OCI-LY3 (cell line): ENCODE measurements at regions not wholly inside any gene's neighbourhood (a gene's known extent, or its start where the extent isn't known, plus 50 kb on each side); places are given as distances from the start of the nearest gene placed in this dataset.

Experiments used
- H2AFZ ChIP-seq: fragments of 200-600, 300-600 bp; shearing (Covaris generic); 2 replicates; pipeline ENCODE4 v1.6.0; 2014; ENCODE audit warnings: antibody characterized with exemption, low read depth, low read length
- H3K27ac ChIP-seq: fragments of 200-600, 300-600 bp; sonication (generic); 2 replicates; pipeline ENCODE4 v1.5.1; 2014; ENCODE audit warnings: mild to moderate bottlenecking, low read length, moderate library complexity, mixed read lengths
- H3K27me3 ChIP-seq: fragments of 200-600, 300-600 bp; sonication (generic); 2 replicates; pipeline ENCODE4 v1.6.1; 2014; ENCODE audit warnings: low read depth, low read length, mixed read lengths
- H3K36me3 ChIP-seq: fragments of 200-600, 300-600 bp; sonication (generic); replicated peaks from 2 replicates; pipeline ENCODE3; 2014; ENCODE audit warnings: low read depth, low read length, mixed read lengths
- H3K4me1 ChIP-seq: fragments of 300-600, 200-600 bp; sonication (generic); 2 replicates; pipeline ENCODE4 v1.6.1; 2014; ENCODE audit warnings: low read length, mixed read lengths
- H3K4me2 ChIP-seq: fragments of 200-600, 300-600 bp; sonication (generic); 2 replicates; pipeline ENCODE4 v1.6.1; 2014; ENCODE audit warnings: low read length, mixed read lengths
- H3K4me3 ChIP-seq: fragments of 300-600, 200-600 bp; sonication (generic); 2 replicates; pipeline ENCODE4 v1.5.1; 2014; ENCODE audit warnings: antibody characterized with exemption, mild to moderate bottlenecking, low read length, moderate library complexity
- H3K79me2 ChIP-seq: fragments of 300-600, 200-600 bp; shearing (Covaris generic); 2 replicates; pipeline ENCODE4 v1.6.1; 2014; ENCODE audit warnings: mild to moderate bottlenecking, low read length, mixed read lengths
- H3K9ac ChIP-seq: fragments of 300-600, 200-600 bp; shearing (Covaris generic); 2 replicates; pipeline ENCODE4 v1.6.0; 2014; ENCODE audit warnings: mild to moderate bottlenecking, low read length, moderate library complexity
- H3K9me3 ChIP-seq: fragments of 200-600, 300-600 bp; shearing (Covaris generic); 2 replicates; pipeline ENCODE4 v1.6.1; 2014; ENCODE audit warnings: low read length, mixed read lengths; ENCODE audit not compliant: insufficient read depth
- H4K20me1 ChIP-seq: fragments of 200-600, 300-600 bp; sonication (generic); 2 replicates; pipeline ENCODE4 v1.6.1; 2016; ENCODE audit warnings: low read length, mixed read lengths; ENCODE audit not compliant: insufficient read depth
- EZH2phosphoT487 ChIP-seq: fragments of 200-600 bp; shearing (Covaris generic); IDR thresholded peaks from 2 replicates; pipeline ENCODE4 v1.6.1; 2018; ENCODE audit warnings: antibody characterized with exemption, mixed run types, low read depth
- TF ChIP-seq, protein P1 (sequence below): fragments of 200-600, 300-600 bp; sonication (generic); IDR thresholded peaks from 2 replicates; pipeline ENCODE4 v1.5.1; 2014; ENCODE audit warnings: antibody characterized with exemption, low read length, low read depth

DNA sequence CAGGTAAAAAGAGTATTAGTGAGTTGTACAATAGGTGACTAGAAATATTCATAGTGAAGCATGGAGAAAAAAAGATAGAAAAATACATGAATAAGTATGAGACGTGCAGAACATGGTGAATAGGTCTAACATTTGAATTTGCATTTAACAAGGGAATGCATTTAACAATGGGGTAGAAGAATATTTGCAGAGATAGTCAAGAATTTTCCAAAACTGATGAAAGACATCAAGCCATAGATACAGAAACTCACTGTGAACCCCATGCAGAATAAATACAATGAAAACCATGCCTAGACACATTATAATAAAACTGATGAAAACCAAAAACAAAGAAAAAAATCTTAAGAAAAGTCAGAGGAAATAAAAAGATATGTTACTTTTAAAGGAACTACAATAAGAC, 184.8 kb downstream of the KTN1 start:
- Histone ChIP-seq H3K27ac (no peak overlapping the region), H3K4me2 (no peak overlapping the region), H3K27me3 (peaks cover 13% of the 10 kb centered on the region), H3K9ac (no peak overlapping the region), H3K9me3 (no peaks in the 10 kb centered on the region), H2AFZ (no peak overlapping the region), H3K36me3 (no peaks in the 10 kb centered on the region), H3K4me3 (no peak overlapping the region), H4K20me1 (no peaks in the 10 kb centered on the region), H3K4me1 (peaks cover 8% of the 10 kb centered on the region), H3K79me2 (no peaks in the 10 kb centered on the region)
- TF ChIP-seq EZH2phosphoT487, result no peak
- TF ChIP-seq, protein P1, sequence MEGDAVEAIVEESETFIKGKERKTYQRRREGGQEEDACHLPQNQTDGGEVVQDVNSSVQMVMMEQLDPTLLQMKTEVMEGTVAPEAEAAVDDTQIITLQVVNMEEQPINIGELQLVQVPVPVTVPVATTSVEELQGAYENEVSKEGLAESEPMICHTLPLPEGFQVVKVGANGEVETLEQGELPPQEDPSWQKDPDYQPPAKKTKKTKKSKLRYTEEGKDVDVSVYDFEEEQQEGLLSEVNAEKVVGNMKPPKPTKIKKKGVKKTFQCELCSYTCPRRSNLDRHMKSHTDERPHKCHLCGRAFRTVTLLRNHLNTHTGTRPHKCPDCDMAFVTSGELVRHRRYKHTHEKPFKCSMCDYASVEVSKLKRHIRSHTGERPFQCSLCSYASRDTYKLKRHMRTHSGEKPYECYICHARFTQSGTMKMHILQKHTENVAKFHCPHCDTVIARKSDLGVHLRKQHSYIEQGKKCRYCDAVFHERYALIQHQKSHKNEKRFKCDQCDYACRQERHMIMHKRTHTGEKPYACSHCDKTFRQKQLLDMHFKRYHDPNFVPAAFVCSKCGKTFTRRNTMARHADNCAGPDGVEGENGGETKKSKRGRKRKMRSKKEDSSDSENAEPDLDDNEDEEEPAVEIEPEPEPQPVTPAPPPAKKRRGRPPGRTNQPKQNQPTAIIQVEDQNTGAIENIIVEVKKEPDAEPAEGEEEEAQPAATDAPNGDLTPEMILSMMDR, result no peak

DNA sequence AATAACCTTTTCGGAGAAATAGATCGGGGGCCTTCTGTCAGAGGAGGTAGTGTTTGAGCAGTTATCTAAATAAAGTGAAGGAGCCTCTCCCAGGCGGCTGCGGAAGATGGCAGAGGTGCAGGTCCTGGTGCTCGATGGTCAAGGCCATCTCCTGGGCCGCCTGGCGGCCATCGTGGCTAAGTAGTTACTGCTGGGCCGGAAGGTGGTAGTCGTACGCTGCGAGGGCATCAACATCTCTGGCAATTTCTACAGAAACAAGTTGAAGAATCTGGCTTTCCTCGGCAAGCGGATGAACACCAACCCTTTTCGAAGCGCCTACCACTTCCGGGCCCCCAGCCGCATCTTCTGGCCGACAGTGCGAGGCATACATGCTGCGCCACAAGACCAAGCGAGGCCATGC, 186.1 kb downstream of the KTN1 start:
- Histone ChIP-seq H3K4me3 (no peak overlapping the region), H2AFZ (no peak overlapping the region), H3K79me2 (no peaks in the 10 kb centered on the region), H3K9me3 (no peaks in the 10 kb centered on the region), H3K4me1 (peaks cover 8% of the 10 kb centered on the region), H3K9ac (no peak overlapping the region), H4K20me1 (no peaks in the 10 kb centered on the region), H3K4me2 (no peak overlapping the region), H3K36me3 (no peaks in the 10 kb centered on the region), H3K27me3 (peaks cover 18% of the 10 kb centered on the region), H3K27ac (no peak overlapping the region)
- no peak for TF ChIP-seq EZH2phosphoT487
- TF ChIP-seq, protein P1, result no peak

DNA sequence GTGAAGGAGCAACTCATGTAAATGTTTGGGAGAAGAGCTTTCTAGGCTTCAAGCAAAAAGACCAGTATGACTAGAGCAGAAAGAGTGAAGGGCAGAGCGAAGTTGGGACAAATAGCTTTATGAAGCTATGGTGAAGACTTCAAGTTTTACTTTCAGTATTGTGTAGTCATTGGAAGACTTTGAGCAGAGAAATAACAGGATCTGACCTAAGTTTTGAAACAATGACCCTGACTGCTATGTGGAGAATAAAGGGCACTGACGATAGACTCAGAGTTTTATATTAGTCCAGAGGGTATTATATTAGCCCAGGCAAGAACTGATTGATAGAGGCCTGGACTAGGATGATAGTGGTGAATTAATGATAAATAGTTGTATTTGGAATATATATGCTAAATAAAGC, 187.3 kb downstream of the KTN1 start:
- H3K4me3 ChIP-seq, result no peak overlapping the region
- no peak for TF ChIP-seq EZH2phosphoT487
- TF ChIP-seq, protein P1, result no peak
- H3K4me1 ChIP-seq, result peaks cover 8% of the 10 kb centered on the region
- no peaks in the 10 kb centered on the region for H4K20me1 ChIP-seq
- no peak overlapping the region for H3K9ac ChIP-seq
- H3K36me3 ChIP-seq, result no peaks in the 10 kb centered on the region
- no peak overlapping the region for H3K4me2 ChIP-seq
- no peak overlapping the region for H2AFZ ChIP-seq
- H3K27me3 ChIP-seq, result peaks cover 29% of the 10 kb centered on the region
- H3K27ac ChIP-seq, result no peak overlapping the region
- no peaks in the 10 kb centered on the region for H3K9me3 ChIP-seq
- H3K79me2 ChIP-seq, result no peaks in the 10 kb centered on the region

DNA sequence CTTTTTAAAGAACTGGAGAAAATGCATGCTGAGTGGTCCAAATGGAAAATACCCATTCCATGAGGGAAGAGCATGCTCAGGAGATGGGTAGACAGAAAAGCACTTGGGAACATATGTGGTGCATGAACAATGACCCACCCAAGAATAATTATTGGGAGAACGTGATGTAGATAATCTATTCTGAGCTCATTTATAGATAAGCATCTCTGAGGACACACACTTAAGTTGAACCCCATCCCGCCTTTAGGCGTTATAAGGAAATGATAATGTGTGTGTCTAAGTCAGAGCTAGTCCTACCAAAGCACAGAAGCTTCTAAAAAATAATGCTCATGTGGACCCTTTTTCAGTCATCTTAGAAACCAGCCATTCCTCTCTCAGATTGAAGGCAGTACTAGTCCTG, 189.9 kb downstream of the KTN1 start:
- TF ChIP-seq, protein P1, result no peak
- TF ChIP-seq EZH2phosphoT487, result no peak
- no peaks in the 10 kb centered on the region for H3K36me3 ChIP-seq
- H3K79me2 ChIP-seq, result no peaks in the 10 kb centered on the region
- H3K4me1 ChIP-seq, result no peaks in the 10 kb centered on the region
- H3K4me3 ChIP-seq, result no peak overlapping the region
- no peak overlapping the region for H3K9ac ChIP-seq
- H3K4me2 ChIP-seq, result no peak overlapping the region
- H3K27me3 ChIP-seq, result peaks cover 25% of the 10 kb centered on the region
- H2AFZ ChIP-seq, result no peak overlapping the region
- H3K9me3 ChIP-seq, result no peaks in the 10 kb centered on the region
- no peak overlapping the region for H3K27ac ChIP-seq
- no peaks in the 10 kb centered on the region for H4K20me1 ChIP-seq
